Right lobe of liver (tissue), 6 donors: ENCODE measurements at regions not wholly inside any gene's neighbourhood (a gene's known extent, or its start where the extent isn't known, plus 50 kb on each side); places are given as distances from the start of the nearest gene placed in this dataset.

Experiments
- ATAC-seq, 4 donors: fragments of 200-7000 bp; cut with Tn5 transposase; one replicate each; pipeline ENCODE4 v1.9.1; 2020; ENCODE audit warnings: mild to moderate bottlenecking in 4 of 4, moderate library complexity in 4 of 4
- DNase-seq, 3 donors: peaks; one replicate each; pipeline ENCODE4 v3.0.0-alpha.2; 2020
- H3K27ac ChIP-seq, 3 donors: fragments of 200-600 bp; one replicate each; pipeline ENCODE4 v1.8.0; 2022
- H3K27me3 ChIP-seq, 2 donors: fragments of 200-600 bp; one replicate each; pipeline ENCODE4 v1.8.0; 2022
- H3K36me3 ChIP-seq, 4 donors: fragments of 200-600 bp; sonication (generic) in 1 of 4; one replicate each; pipeline versions ENCODE4 v1.5.1 to v1.8.0; 2017 to 2022; ENCODE audit warnings: control low read depth in 1 of 4
- H3K4me1 ChIP-seq, 4 donors: fragments of 200-600 bp; sonication (generic) in 1 of 4; one replicate each; pipeline versions ENCODE4 v1.5.1 to v1.8.0; 2017 to 2022; ENCODE audit warnings: control low read depth in 1 of 4
- H3K4me3 ChIP-seq, 3 donors: fragments of 200-600 bp; one replicate each; pipeline ENCODE4 v1.8.0; 2022
- H3K9me3 ChIP-seq, 4 donors: fragments of 200-600 bp; sonication (generic) in 1 of 4; one replicate each; pipeline versions ENCODE4 v1.5.1 to v1.8.0; 2017 to 2022; ENCODE audit warnings: control low read depth in 1 of 4
- CTCF ChIP-seq, 4 donors: fragments of 200-600 bp in 3 of 4; fragments of 450-650 bp in 1 of 4; IDR thresholded peaks; one replicate each; pipeline versions ENCODE4 v1.5.1 to v1.8.0; 2016 to 2022; ENCODE audit warnings: antibody characterized with exemption in 4 of 4, mild to moderate bottlenecking in 2 of 4
- POLR2A ChIP-seq: fragments of 450-650 bp; IDR thresholded peaks from one replicate; pipeline ENCODE4 v1.6.1; 2017; ENCODE audit warnings: antibody characterized with exemption, mild to moderate bottlenecking
- WGBS: methylation state at CpG from one replicate; pipeline ENCODE4 v1.1.6; 2018; ENCODE audit warnings: low coverage, low lambda C conversion rate; ENCODE audit not compliant: insufficient coverage; ENCODE audit errors: missing lambda C conversion rate; 5-methylcytosine and 5-hydroxymethylcytosine counted together
- intact Hi-C, 2 donors: fragments of 100-400 bp; cut with DNase I; formaldehyde crosslinking; loops; one replicate each; pipeline versions ENCODE4 v1.11.2 to v1.14.1; 2022
- donor health status: DM: no; HTN: yes; CAD: no.
- donor health status: DM: no; HTN: no; CAD: no.
- donor health status: DM: no; HTN: no; CAD: no.
- donor health status: DM: no; HTN: yes; CAD: no.
- donor health status: DM: no; HTN: yes; CAD: no.

- Histone ChIP-seq H3K36me3 (no peaks in the 10 kb centered on the region), H3K9me3 (no peaks in the 10 kb centered on the region), H3K4me3 (no peak overlapping the region), H3K27ac (no peak overlapping the region), H3K27me3 (no peaks in the 10 kb centered on the region), H3K4me1 (no peaks in the 10 kb centered on the region)
- intact Hi-C loops = no loop called here
- ATAC-seq (no peak), DNase-seq (no peak)
- 68% methylated on average over 12 of the region's 12 CpGs for WGBS
- TF ChIP-seq POLR2A (no peak), CTCF (IDR thresholded peaks at IDR 0.05) (no peak)
Measured at GRCh38 chr1:90550626-90551406, 166.3 kb downstream of the BARHL2 start.

- Histone ChIP-seq H3K9me3 (no peaks in the 10 kb centered on the region), H3K4me1 (no peaks in the 10 kb centered on the region), H3K27me3 (no peaks in the 10 kb centered on the region), H3K36me3 (no peaks in the 10 kb centered on the region), H3K27ac (no peak overlapping the region), H3K4me3 (no peak overlapping the region)
- no peak for DNase-seq
- WGBS = 52% methylated on average over 4 of the region's 4 CpGs
- ATAC-seq = no peak
- intact Hi-C loops = no loop called here
- TF ChIP-seq POLR2A (no peak), CTCF (IDR thresholded peaks at IDR 0.05) (no peak)
Measured at GRCh38 chr1:90544356-90544755, 172.7 kb downstream of the BARHL2 start.

GRCh38 chr1:90537606-90538362 lies 179.3 kb downstream of the BARHL2 start:
- no peaks in the 10 kb centered on the region for H3K4me1 ChIP-seq
- H3K4me3 ChIP-seq = no peak overlapping the region
- no peak for DNase-seq
- no peak overlapping the region for H3K27ac ChIP-seq
- no peaks in the 10 kb centered on the region for H3K36me3 ChIP-seq
- no peak for TF ChIP-seq CTCF (IDR thresholded peaks at IDR 0.05)
- no peak for TF ChIP-seq POLR2A
- H3K27me3 ChIP-seq = no peaks in the 10 kb centered on the region
- H3K9me3 ChIP-seq = no peaks in the 10 kb centered on the region
- ATAC-seq = no peak
- 46% methylated on average over 9 of the region's 9 CpGs for WGBS
- intact Hi-C loops = no loop called here

GRCh38 chr1:90534663-90535295 lies 182.3 kb downstream of the BARHL2 start:
- Histone ChIP-seq H3K4me3 (no peak overlapping the region), H3K9me3 (no peaks in the 10 kb centered on the region), H3K27ac (no peak overlapping the region), H3K27me3 (no peaks in the 10 kb centered on the region), H3K36me3 (no peaks in the 10 kb centered on the region), H3K4me1 (no peaks in the 10 kb centered on the region)
- TF ChIP-seq POLR2A = no peak
- no peak for TF ChIP-seq CTCF (IDR thresholded peaks at IDR 0.05)
- 46% methylated on average over 6 of the region's 6 CpGs for WGBS
- intact Hi-C loops = no loop called here
- DNase-seq (no peak), ATAC-seq (no peak)
